Coronary artery (tissue), 2 donors: ENCODE measurements at regions not wholly inside any gene's neighbourhood (a gene's known extent, or its start where the extent isn't known, plus 50 kb on each side); places are given as distances from the start of the nearest gene placed in this dataset.
"Not testable (repeated sequence)": the region's sequence is repeated elsewhere in the genome, so short reads cannot be mapped to it uniquely, and the experiment has no call there.

Source experiments
- DNase-seq: peaks from one replicate; pipeline ENCODE4 v3.0.0-alpha.2; 2017; ENCODE audit warnings: low spot score
- H3K27ac ChIP-seq, 2 donors: fragments of 200-600 bp; sonication (generic); one replicate each; pipeline ENCODE4 v1.5.1; 2016 to 2019
- H3K4me3 ChIP-seq: fragments of 200-600 bp; sonication (generic); 2 replicates; pipeline ENCODE4 v1.5.1; 2016; ENCODE audit warnings: mild to moderate bottlenecking, moderate library complexity
- TF ChIP-seq, protein P1 (sequence below): fragments of 200-600 bp; sonication (generic); IDR thresholded peaks from one replicate; pipeline ENCODE4 v1.5.1; 2019; ENCODE audit warnings: antibody characterized with exemption

- Histone ChIP-seq H3K4me3 (no peak overlapping the region), H3K27ac (no peak overlapping the region)
- DNase-seq: no peak
- TF ChIP-seq, protein P1, sequence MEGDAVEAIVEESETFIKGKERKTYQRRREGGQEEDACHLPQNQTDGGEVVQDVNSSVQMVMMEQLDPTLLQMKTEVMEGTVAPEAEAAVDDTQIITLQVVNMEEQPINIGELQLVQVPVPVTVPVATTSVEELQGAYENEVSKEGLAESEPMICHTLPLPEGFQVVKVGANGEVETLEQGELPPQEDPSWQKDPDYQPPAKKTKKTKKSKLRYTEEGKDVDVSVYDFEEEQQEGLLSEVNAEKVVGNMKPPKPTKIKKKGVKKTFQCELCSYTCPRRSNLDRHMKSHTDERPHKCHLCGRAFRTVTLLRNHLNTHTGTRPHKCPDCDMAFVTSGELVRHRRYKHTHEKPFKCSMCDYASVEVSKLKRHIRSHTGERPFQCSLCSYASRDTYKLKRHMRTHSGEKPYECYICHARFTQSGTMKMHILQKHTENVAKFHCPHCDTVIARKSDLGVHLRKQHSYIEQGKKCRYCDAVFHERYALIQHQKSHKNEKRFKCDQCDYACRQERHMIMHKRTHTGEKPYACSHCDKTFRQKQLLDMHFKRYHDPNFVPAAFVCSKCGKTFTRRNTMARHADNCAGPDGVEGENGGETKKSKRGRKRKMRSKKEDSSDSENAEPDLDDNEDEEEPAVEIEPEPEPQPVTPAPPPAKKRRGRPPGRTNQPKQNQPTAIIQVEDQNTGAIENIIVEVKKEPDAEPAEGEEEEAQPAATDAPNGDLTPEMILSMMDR: no peak
These were observed 64.5 kb downstream of the ZC3H11B start for GRCh38 chr1:219548386-219548785.

DNA sequence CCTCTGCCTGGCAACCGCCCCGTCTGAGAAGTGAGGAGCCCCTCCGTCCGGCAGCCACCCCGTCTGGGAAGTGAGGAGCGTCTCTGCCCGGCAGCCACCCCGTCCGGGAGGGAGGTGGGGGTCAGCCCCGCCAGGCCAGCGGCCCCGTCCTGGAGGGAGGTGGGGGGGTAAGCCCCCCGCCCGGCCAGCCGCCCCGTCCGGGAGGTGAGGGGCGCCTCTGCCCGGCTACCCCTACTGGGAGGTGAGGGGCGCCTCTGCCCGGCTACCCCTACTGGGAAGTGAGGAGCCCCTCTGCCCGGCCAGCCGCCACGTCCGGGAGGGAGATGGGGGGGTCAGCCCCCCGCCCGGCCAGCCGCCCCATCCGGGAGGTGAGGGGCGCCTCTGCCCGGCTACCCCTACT is 67.1 kb downstream of the ZC3H11B start:
- H3K27ac ChIP-seq, DNase-seq, H3K4me3 ChIP-seq: not testable (repeated sequence)

GRCh38 chr1:219544163-219544846 is 68.6 kb downstream of the ZC3H11B start:
- DNase-seq: no peak
- H3K27ac ChIP-seq: no peak overlapping the region
- TF ChIP-seq, protein P1: no peak
- H3K4me3 ChIP-seq: no peak overlapping the region

GRCh38 chr1:219542828-219543518 is 69.9 kb downstream of the ZC3H11B start:
- no peak for DNase-seq
- Histone ChIP-seq H3K4me3 (no peak overlapping the region), H3K27ac (no peak overlapping the region)
- TF ChIP-seq, protein P1: no peak

DNA sequence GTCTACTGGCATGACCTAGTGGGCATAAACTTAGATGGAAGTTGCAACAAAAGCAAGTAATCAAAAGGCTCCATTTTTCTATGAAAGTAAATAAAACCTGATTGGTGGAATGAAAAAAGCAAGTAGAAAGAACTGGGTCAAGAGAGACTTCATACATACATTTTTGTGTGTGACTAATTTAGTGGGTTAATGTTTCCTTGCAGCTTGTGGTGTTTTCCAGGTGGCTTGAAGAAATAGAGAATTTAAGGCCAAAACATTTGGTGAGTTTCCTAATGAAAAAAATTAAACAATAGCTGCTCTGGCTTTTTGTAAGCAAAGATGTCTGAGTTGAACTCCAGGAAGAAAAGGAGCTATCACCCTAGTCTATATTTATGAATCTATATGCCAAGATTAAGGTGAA is 71.0 kb downstream of the ZC3H11B start:
- TF ChIP-seq, protein P1: no peak
- DNase-seq: no peak
- Histone ChIP-seq H3K27ac (no peak overlapping the region), H3K4me3 (no peak overlapping the region)

GRCh38 chr1:219539645-219540254 is 73.2 kb downstream of the ZC3H11B start:
- DNase-seq: no peak
- TF ChIP-seq, protein P1: no peak
- no peak overlapping the region for H3K4me3 ChIP-seq
- no peak overlapping the region for H3K27ac ChIP-seq

DNA sequence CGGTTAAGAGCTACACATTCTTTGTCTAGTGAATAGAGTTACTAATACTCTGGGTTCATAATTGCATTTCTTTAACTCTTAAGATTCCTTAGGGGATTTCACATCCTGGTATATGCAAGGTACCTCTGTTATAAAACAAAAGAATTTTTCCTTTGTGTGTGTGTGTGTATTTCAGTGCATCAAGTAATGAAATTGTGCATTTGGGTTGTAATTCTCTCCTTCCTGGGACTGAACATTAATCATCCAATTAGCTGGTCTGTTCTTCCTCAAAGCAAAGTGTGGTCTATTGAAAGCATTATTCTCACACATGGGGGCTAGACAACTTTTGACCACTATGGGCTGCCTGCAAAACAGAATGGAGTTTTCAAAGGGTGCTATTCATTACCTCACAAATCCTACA is 74.0 kb downstream of the ZC3H11B start:
- TF ChIP-seq, protein P1: no peak
- DNase-seq: no peak
- Histone ChIP-seq H3K4me3 (no peak overlapping the region), H3K27ac (no peak overlapping the region)
